Activated naive CD8-positive, alpha-beta T cell (primary cell): ENCODE measurements at regions not wholly inside any gene's neighbourhood (a gene's known extent, or its start where the extent isn't known, plus 50 kb on each side); places are given as distances from the start of the nearest gene placed in this dataset.
"Not testable (repeated sequence)": the region's sequence is repeated elsewhere in the genome, so short reads cannot be mapped to it uniquely, and the experiment has no call there.

ENCODE experiments used
- H3K27ac Mint-ChIP-seq: one replicate; pipeline ENCODE4 v1.8.0; 2021; ENCODE audit warnings: mixed read lengths
- H3K27me3 Mint-ChIP-seq: one replicate; pipeline ENCODE4 v1.8.0; 2021; ENCODE audit warnings: mixed read lengths
- H3K36me3 Mint-ChIP-seq: one replicate; pipeline ENCODE4 v1.8.0; 2021; ENCODE audit warnings: mixed read lengths
- H3K4me1 Mint-ChIP-seq: one replicate; pipeline ENCODE4 v1.8.0; 2021; ENCODE audit warnings: low read depth, mixed read lengths
- H3K4me3 Mint-ChIP-seq: one replicate; pipeline ENCODE4 v1.8.0; 2021; ENCODE audit warnings: mild to moderate bottlenecking, mixed read lengths
- H3K9me3 Mint-ChIP-seq: one replicate; pipeline ENCODE4 v1.8.0; 2021; ENCODE audit warnings: low read depth, mixed read lengths

DNA sequence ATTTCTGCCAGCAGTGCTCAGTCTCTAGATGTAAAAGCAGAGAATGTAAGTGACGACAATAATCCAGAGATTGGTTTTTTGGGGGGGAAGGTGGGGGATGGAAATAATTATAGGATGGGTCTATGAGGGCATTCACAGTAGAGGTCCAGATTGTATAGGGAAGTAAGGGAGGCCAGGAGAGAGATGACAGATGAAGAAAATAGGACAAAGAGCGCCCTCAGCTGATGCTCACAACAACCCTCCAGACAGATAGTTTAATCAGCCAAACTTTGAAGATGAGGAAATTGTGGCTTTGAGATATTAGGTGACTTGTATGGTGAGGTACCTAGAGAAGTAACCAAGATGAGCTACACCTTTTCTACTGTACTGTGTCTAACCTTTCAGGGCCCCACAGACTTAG, 137.9 kb downstream of the MAGEB17 start:
- H3K4me3 Mint-ChIP-seq = no peak overlapping the region
- H3K4me1 Mint-ChIP-seq = no peaks in the 10 kb centered on the region
- peaks cover 5% of the 10 kb centered on the region for H3K27me3 Mint-ChIP-seq
- no peaks in the 10 kb centered on the region for H3K36me3 Mint-ChIP-seq
- no peak overlapping the region for H3K27ac Mint-ChIP-seq
- no peaks in the 10 kb centered on the region for H3K9me3 Mint-ChIP-seq

DNA sequence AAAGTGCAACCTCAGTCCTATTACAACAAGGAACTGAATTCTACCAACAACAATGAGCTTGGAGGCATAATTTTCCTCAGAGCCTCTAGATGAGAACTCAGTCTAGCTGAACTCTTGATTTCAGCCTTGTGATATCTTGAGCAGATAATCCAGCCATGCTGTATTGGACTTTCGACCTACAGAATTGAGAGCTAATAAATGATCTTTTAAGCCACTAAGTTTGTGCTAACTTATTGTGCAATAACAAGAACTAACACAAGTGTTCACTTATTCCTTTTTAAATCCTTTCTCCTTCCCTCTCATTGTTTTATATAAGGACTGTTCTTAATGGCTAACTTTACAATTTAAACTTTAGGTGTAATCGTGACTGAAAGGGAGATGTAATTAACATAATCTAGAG, 140.7 kb downstream of the MAGEB17 start:
- Mint-ChIP-seq H3K9me3 (no peaks in the 10 kb centered on the region), H3K36me3 (no peaks in the 10 kb centered on the region), H3K4me3 (no peak overlapping the region), H3K27ac (no peak overlapping the region), H3K27me3 (peaks cover 10% of the 10 kb centered on the region), H3K4me1 (no peaks in the 10 kb centered on the region)

DNA sequence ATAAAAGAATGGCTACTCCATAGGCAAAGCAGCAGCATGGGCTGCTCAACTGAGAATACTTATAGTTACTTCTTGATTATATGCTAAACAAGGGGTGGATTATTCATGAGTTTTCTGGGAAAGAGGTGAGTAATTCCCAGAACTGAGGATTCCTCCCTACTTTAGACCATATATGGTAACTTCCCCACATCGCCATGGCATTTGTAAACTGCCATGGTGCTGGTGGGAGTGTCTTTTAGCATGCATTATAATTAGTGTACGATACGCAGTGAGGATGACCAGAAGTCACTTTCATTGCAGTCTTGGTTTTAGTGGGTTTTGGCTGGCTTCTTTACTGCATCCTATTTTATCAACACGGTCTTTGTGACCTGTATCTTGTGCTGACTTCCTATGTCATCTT, 141.5 kb downstream of the MAGEB17 start:
- no peaks in the 10 kb centered on the region for H3K9me3 Mint-ChIP-seq

DNA sequence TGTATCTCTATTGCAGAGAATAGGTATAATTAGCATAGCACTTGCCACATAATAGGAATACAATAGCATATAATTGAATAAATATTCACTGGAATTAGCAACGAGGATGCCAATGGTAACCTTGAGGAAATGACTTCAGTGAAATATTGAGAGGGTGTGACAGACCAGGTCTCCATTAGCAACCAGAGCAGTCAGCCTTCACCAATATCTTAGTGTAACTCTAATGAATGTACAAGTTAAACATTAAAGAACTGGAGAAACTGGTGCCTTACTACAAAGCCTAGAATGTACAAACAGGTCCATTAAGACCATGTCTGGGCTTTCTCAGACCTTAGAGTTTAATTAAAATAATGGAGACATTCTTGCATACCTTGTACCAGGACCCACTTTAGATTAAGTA, 143.0 kb downstream of the MAGEB17 start:
- no peak overlapping the region for H3K4me3 Mint-ChIP-seq
- H3K4me1 Mint-ChIP-seq = no peaks in the 10 kb centered on the region
- no peaks in the 10 kb centered on the region for H3K9me3 Mint-ChIP-seq
- H3K27ac Mint-ChIP-seq = no peak overlapping the region
- no peaks in the 10 kb centered on the region for H3K36me3 Mint-ChIP-seq
- peaks cover 10% of the 10 kb centered on the region for H3K27me3 Mint-ChIP-seq

More for the DNA sequence above, 141.5 kb downstream of the MAGEB17 start:
- H3K27ac Mint-ChIP-seq = no peak overlapping the region
- H3K4me1 Mint-ChIP-seq = no peaks in the 10 kb centered on the region
- peaks cover 10% of the 10 kb centered on the region for H3K27me3 Mint-ChIP-seq
- H3K4me3 Mint-ChIP-seq = no peak overlapping the region
- H3K36me3 Mint-ChIP-seq = no peaks in the 10 kb centered on the region

DNA sequence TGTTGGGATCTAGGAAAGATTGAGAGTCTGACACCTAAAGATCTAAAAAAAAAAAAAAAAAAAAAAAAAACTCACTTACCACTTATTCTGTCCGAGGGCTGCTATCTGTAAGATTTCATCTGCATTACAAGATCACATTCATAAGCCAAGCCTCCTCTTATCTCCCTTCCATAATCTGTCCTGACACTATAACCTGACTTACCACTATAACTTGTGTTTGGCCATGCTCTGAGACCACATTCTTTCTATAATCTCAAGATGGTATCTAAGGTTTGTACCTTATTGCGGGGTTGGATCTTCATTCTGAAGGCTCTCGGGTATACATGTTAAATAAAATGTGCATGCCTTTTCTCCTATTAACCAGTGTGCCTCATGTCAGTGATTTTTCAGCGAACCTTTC, 144.4 kb downstream of the MAGEB17 start:
- Mint-ChIP-seq H3K4me1 (no peaks in the 10 kb centered on the region), H3K4me3 (no peak overlapping the region), H3K36me3 (no peaks in the 10 kb centered on the region), H3K27me3 (peaks cover 10% of the 10 kb centered on the region), H3K9me3 (no peaks in the 10 kb centered on the region), H3K27ac (no peak overlapping the region)

DNA sequence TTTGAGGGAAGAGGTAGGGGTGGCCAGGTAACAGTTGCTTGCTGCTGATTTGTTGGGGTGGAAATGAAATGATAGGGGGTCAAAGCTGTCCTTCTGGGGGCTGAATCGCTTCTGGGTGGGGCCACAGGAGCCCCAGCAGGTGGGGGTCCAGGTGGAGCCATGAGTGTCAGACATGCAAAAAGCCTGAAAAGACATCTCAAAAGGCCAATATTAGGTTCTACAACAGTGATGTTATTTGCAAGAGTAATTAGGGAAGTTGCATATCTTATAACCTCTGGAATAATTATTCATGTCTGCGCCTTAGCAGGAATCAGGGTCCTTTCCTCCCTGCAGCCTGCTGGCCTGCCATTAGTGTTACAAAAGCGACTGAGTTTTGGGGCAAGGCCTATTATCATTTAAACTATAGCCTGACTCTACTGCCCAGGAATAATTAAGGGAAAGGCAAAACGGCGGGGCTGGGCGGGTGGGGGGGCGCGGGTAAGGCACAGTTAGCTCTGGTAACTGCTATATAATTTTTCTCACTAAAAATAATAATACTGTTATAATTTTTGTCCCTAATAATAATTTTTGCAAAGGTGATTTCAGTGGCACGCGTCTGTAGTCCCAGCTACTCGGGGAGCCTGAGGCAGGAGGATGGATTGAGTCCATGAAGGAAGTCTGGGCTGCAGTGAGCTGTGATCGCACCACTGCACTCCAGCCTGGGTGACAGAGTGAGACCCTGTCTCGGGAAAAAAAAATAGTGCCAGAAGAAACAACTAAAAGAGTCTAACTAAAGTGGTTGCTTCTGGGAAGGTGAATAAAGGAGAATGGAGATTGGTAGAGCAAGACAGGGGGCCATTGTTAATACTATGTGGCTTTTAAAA, 145.7 kb downstream of the MAGEB17 start:
- Mint-ChIP-seq H3K4me1 (no peaks in the 10 kb centered on the region), H3K27me3 (peaks cover 10% of the 10 kb centered on the region), H3K27ac (no peak overlapping the region), H3K4me3 (no peak overlapping the region), H3K9me3 (no peaks in the 10 kb centered on the region), H3K36me3 (no peaks in the 10 kb centered on the region)

DNA sequence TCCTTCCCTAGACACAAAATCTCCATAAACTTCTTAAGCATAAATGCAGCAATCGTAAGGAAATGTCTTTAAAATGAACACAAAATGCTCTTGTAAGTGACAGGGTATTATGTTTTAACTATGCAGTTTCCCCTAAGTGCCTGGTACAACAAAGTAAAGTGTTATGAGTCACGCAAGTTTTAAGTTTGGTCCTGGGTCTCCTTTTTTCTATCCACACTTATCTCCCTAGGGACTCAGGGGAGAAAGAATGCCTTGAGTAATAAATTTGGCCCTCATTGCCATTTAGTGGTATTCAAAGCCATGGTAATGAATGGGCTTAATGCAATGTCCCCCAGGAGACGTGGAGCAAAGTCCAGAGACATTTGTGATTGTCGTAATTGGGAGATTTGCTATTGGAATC, 149.1 kb downstream of the MAGEB17 start:
- no peak overlapping the region for H3K4me3 Mint-ChIP-seq
- H3K27me3 Mint-ChIP-seq = peaks cover 5% of the 10 kb centered on the region
- H3K9me3 Mint-ChIP-seq = no peaks in the 10 kb centered on the region
- H3K4me1 Mint-ChIP-seq = no peaks in the 10 kb centered on the region
- no peak overlapping the region for H3K27ac Mint-ChIP-seq
- H3K36me3 Mint-ChIP-seq = no peaks in the 10 kb centered on the region

DNA sequence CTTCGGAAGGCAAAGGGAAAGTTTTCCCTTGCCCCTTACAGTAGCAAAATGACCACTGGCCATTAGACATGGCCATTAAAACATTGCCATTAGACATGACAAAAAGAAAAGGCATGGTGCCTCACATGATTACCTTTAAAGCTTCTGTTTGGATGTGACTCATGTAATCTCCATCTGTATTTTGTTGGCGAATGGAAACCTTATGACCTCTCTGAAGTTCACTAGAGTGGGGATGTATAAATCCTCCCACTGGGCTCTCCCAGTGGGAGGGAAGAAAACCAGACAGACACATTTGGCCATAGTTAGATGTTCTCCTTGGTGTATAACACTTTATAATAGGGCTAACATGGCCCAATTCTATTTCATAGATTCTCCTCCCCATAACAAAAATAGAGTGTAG, 152.6 kb downstream of the MAGEB17 start:
- Mint-ChIP-seq H3K4me3 (no peak overlapping the region), H3K27ac (no peak overlapping the region), H3K36me3 (no peaks in the 10 kb centered on the region), H3K4me1 (no peaks in the 10 kb centered on the region), H3K27me3 (no peaks in the 10 kb centered on the region), H3K9me3 (no peaks in the 10 kb centered on the region)

DNA sequence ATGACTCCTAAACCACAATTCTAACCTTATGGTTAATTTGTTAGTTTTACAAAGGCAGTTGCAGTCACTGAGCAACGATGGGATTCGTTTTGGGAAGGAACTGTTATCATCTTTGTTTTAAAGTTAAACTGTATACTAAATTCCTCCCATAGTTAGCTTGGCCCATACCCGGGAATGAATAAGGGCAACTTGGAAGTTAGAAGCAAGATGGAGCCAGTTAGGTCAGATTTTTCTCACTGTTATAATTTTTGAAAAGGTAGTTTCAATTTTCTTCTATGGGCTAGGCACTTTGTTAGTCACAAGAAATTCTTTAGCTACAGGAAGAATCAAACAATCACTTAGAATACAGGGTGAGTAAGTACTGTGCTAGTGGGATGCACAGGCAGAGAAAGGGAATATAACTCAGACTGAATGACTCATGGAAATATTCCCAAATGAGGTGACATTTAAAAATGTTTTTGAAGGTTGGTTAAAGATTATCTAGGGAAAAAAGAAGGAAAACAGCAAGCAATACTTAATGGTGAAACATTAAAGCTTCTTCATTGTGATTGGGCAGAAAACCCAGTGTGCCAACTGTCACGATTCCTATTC, 153.6 kb downstream of the MAGEB17 start:
- no peak overlapping the region for H3K27ac Mint-ChIP-seq
- H3K9me3 Mint-ChIP-seq = no peaks in the 10 kb centered on the region
- H3K36me3 Mint-ChIP-seq = no peaks in the 10 kb centered on the region
- no peaks in the 10 kb centered on the region for H3K27me3 Mint-ChIP-seq
- H3K4me1 Mint-ChIP-seq = no peaks in the 10 kb centered on the region
- no peak overlapping the region for H3K4me3 Mint-ChIP-seq

DNA sequence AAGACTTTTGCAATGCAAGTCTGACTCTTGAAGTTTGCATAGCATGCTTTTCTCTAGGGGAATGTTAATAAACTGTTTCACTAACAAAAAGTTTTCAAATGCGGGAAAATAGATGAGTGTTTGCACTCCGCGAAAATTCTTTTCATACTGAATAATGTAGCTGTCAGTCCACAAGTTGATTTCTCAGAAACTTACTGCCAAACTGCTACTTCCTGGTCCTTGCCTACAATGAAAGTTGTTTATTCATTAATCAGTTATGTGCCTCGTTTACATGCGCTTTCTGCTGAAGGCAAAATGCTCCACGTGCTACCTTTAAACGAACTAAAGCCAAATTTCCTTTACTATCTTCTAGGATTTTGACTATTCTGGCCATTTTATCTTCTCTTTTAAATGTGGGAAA, 166.2 kb downstream of the MAGEB17 start:
- peaks cover 6% of the 10 kb centered on the region for H3K4me1 Mint-ChIP-seq
- no peak overlapping the region for H3K4me3 Mint-ChIP-seq
- H3K27me3 Mint-ChIP-seq = no peaks in the 10 kb centered on the region
- H3K27ac Mint-ChIP-seq = no peak overlapping the region
- H3K36me3 Mint-ChIP-seq = no peaks in the 10 kb centered on the region
- peaks cover 3% of the 10 kb centered on the region for H3K9me3 Mint-ChIP-seq

DNA sequence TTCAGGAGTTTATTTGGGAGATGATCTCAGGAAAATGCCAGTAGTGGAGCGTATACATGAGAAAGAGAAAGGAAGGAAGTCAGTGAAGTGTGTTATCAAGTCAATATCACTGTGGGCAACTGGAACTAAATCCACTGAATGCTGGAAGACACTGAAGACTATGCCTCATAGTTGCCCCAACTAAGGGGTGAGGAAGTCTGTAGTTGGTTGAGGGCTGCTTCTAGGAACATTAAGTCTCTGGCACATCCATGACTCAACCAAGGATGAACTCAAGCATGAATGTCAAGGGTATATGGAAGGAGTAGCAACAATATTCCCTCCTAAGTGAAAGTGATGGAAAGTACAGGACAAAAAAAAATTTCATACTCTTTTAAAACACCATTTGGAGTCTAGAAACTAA, 167.9 kb downstream of the MAGEB17 start:
- Mint-ChIP-seq H3K36me3 (no peaks in the 10 kb centered on the region), H3K27me3 (no peaks in the 10 kb centered on the region), H3K9me3 (peaks cover 3% of the 10 kb centered on the region), H3K4me3 (no peak overlapping the region), H3K4me1 (peaks cover 6% of the 10 kb centered on the region), H3K27ac (no peak overlapping the region)

DNA sequence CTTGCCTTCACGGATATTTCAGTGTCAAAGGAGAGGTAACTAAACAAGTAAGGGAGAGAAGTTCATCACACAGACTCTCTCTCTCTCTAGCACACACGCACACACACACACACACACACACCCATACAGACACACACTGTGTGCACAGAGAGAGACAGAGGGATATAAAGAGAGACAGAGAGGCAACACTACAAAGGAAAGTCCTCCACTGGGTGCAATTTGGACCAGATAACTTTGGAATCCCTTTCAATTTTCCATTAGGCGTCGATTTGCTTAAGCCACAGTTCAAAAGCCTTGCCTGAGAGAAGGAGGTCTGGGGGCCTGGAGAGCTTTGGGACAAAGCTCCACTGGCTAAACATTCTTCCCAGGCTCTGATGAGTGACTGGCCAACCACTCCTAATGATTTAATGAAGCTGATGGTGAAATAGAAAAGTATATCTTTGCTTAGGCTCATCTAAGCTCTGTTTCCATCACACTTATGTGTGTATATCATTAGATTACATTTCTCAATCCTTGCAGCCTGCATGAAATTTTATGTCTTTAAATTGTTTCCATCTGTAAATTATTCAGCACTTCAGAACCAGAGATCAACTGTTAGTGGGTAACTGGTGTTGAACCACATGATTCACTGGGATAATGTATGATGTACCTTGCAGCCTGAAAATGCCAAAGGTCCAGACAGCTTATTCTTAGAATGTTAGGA, 180.8 kb downstream of the MAGEB17 start:
- Mint-ChIP-seq H3K4me3 (no peak overlapping the region), H3K27me3 (peaks cover 7% of the 10 kb centered on the region), H3K9me3 (no peaks in the 10 kb centered on the region), H3K36me3 (no peaks in the 10 kb centered on the region), H3K4me1 (no peaks in the 10 kb centered on the region), H3K27ac (no peak overlapping the region)

DNA sequence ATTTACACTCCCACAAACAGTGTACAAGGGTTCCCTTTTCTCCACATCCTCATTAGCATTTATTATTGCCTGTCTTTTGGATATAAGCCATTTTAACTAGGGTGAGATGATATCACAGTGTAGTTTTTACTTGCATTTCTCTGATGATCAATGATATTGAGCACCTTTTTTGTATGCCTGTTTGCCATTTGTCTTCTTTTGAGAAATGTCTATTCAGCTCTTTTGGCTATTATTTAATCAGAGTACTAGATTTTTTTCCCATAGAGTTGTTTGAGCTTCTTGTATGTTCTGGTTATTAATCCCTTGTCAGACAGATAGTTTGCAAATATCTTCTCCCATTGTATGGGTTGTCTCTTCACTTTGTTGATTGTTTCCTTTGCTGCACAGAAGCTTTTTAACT, 190.6 kb downstream of the MAGEB17 start:
- H3K27ac Mint-ChIP-seq = no peak overlapping the region
- no peaks in the 10 kb centered on the region for H3K4me1 Mint-ChIP-seq
- H3K27me3 Mint-ChIP-seq = no peaks in the 10 kb centered on the region
- H3K9me3 Mint-ChIP-seq = no peaks in the 10 kb centered on the region
- H3K4me3 Mint-ChIP-seq = no peak overlapping the region
- no peaks in the 10 kb centered on the region for H3K36me3 Mint-ChIP-seq

DNA sequence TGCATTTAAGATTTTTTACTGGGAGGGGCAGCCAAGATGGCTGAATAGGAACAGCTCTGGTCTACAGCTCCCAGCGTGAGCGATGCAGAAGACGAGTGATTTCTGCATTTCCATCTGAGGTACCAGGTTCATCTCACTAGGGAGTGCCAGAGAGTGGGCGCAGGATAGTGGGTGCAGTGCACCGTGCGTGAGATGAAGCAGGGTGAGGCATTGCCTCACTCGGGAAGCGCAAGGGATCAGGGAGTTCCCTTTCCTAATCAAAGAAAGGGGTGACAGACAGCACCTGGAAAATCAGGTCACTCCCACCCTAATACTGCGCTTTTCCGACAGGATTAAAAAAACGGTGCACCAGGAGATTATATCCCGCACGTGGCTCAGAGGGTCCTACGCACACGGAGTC, 192.8 kb downstream of the MAGEB17 start:
- H3K36me3 Mint-ChIP-seq, H3K9me3 Mint-ChIP-seq, H3K27ac Mint-ChIP-seq, H3K27me3 Mint-ChIP-seq, H3K4me1 Mint-ChIP-seq, H3K4me3 Mint-ChIP-seq: not testable (repeated sequence)

DNA sequence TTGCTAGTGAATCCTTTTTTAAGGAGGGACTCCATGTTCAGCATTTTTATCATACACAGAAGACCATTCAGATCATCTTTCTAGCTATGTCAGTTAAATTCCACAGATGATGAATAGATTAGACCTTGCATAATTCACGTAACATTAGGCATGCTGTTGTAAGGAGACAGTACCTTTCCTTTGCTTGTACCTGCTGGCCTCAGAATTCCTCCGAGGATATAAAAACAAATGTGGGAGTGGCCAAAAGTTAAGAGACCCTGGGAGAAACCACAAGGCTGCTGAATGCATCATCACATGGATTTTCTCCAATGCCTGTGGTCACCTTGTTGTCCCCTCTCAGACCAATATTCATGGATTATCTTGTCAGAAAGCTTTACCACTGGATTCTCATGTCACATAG, 201.4 kb downstream of the MAGEB17 start:
- Mint-ChIP-seq H3K4me1 (no peaks in the 10 kb centered on the region), H3K36me3 (no peaks in the 10 kb centered on the region), H3K27me3 (peaks cover 1% of the 10 kb centered on the region), H3K27ac (no peak overlapping the region), H3K9me3 (no peaks in the 10 kb centered on the region), H3K4me3 (no peak overlapping the region)
